ENCODE measurements at regions not wholly inside any gene's neighbourhood (a gene's known extent, or its start where the extent isn't known, plus 50 kb on each side); places are given as distances from the start of the nearest gene placed in this dataset.
A peak's percentile ranks its signal among the peaks of the same experiment; 100 is the strongest.

DNA sequence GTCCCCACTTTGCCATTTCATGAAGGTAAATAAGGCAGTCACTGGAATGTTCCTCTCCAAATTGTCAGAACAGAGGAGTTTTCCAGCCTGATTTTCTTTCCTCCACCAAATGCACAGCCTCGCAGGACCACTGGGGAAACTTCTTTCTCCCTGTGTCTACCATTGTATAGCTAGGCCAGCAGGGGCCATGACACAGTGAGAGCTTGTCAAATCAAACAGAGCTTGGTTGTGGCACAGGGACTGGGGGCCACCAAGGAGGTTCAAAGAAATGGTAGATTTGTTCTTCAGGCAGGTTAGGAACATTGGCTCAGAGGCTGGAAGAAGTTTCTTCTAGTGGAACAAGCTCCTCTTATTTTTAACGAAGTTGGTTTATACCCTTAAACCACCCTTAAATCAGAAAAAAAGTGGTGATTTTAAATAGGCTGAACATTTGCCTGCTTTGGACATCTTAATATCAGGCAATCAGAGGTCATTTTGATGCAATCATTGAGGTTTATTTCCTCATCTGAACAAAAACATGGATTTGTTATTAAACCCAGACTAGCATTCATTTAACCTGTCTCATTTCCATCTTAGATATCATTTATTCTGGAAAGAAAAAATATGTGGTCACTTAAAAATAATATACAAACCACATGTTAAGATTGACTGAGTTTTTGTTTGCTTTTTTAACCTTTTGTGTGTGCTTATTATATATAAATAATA lies 105.6 kb downstream of the GTPBP8 start:
- no peak overlapping the region for H3K4me3 ChIP-seq (ENCODE audit: low read depth, low read length)
- no peaks in the 10 kb centered on the region for H3K36me3 ChIP-seq (ENCODE audit: control insufficient read depth, insufficient read depth, low read length)
- 0 out of 2 replicates have a peak, but pooled peaks cover 9% of the 10 kb centered on the region for H3K4me1 ChIP-seq (ENCODE audit: control insufficient read depth, insufficient read depth, low read length)
- no peaks in the 10 kb centered on the region for H3K9me3 ChIP-seq (ENCODE audit: control insufficient read depth, insufficient read depth, low read length)
- H3K27ac ChIP-seq (ENCODE audit: low read depth, low read length): no peak overlapping the region
- no peak overlapping the region for H3K9ac ChIP-seq (ENCODE audit: low read depth, low read length)
- no peaks in the 10 kb centered on the region for H3K27me3 ChIP-seq (ENCODE audit: control insufficient read depth, insufficient read depth, low read length)

DNA sequence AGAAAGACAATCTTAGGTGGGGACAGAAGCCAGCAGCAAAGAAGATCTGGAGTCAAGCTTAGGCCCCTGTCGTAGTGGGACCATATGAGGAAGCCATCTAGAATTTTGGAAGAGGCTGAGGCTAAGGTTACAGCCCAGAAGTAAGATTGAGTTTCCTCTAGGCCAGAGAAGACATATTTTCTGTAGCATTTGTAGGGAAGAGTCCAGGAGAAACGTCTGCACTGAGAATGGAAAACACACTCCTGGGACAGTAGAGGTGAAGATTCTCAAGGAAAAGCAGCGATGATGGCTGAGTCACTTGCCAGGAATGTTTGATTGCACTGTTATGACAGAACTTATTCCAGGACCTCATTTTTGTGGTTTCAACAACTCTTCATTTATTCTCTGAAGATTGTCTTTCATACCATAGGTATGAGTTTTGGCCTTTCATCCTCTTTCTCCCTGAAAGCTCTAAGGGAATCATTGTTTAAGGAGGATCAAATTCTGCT lies 107.2 kb downstream of the GTPBP8 start:
- H3K36me3 ChIP-seq (ENCODE audit: control insufficient read depth, insufficient read depth, low read length): no peaks in the 10 kb centered on the region
- H3K4me3 ChIP-seq (ENCODE audit: low read depth, low read length): no peak overlapping the region
- no peaks in the 10 kb centered on the region for H3K27me3 ChIP-seq (ENCODE audit: control insufficient read depth, insufficient read depth, low read length)
- H3K9ac ChIP-seq (ENCODE audit: low read depth, low read length): no peak overlapping the region
- H3K4me1 ChIP-seq (ENCODE audit: control insufficient read depth, insufficient read depth, low read length): 0 out of 2 replicates have a peak, but pooled peaks cover 10% of the 10 kb centered on the region
- H3K27ac ChIP-seq (ENCODE audit: low read depth, low read length): no peak overlapping the region
- no peaks in the 10 kb centered on the region for H3K9me3 ChIP-seq (ENCODE audit: control insufficient read depth, insufficient read depth, low read length)

- Histone ChIP-seq H3K9ac (ENCODE audit: low read depth, low read length) (no peak overlapping the region), H3K9me3 (ENCODE audit: control insufficient read depth, insufficient read depth, low read length) (no peaks in the 10 kb centered on the region), H3K27me3 (ENCODE audit: control insufficient read depth, insufficient read depth, low read length) (no peaks in the 10 kb centered on the region), H3K4me3 (ENCODE audit: low read depth, low read length) (no peak overlapping the region), H3K36me3 (ENCODE audit: control insufficient read depth, insufficient read depth, low read length) (no peaks in the 10 kb centered on the region), H3K4me1 (ENCODE audit: control insufficient read depth, insufficient read depth, low read length) (peaks cover 21% of the 10 kb centered on the region), H3K27ac (ENCODE audit: low read depth, low read length) (no peak overlapping the region)
These were observed 109.3 kb downstream of the GTPBP8 start for GRCh38 chr3:113100063-113100462.

DNA sequence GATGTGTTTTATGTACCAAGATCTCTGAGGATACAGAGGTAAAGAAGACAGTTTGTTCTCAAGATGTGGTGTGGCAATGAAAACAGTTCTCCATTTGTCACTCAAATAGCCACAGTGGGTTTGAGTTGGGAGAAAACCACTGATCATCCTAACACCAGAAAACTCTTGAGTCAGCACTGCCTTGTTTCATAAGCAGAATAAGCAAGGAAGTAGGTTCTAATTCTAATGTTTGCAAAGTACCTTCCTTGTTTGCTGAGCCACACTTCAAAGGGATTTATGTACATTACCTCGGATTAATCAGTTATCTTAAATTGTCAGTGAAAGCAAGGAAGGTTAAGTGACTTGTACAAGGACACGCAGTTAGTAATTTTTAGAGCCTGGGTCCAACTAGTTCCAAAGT lies 107.8 kb upstream of the BOC start:
- Histone ChIP-seq H3K4me3 (ENCODE audit: low read depth, low read length) (no peak overlapping the region), H3K36me3 (ENCODE audit: control insufficient read depth, insufficient read depth, low read length) (no peaks in the 10 kb centered on the region), H3K27me3 (ENCODE audit: control insufficient read depth, insufficient read depth, low read length) (no peaks in the 10 kb centered on the region), H3K27ac (ENCODE audit: low read depth, low read length) (no peak overlapping the region), H3K9me3 (ENCODE audit: control insufficient read depth, insufficient read depth, low read length) (no peaks in the 10 kb centered on the region), H3K9ac (ENCODE audit: low read depth, low read length) (no peak overlapping the region), H3K4me1 (ENCODE audit: control insufficient read depth, insufficient read depth, low read length) (peaks cover 36% of the 10 kb centered on the region)

GRCh38 chr3:113104357-113105092 lies 106.8 kb upstream of the BOC start:
- Histone ChIP-seq H3K4me1 (ENCODE audit: control insufficient read depth, insufficient read depth, low read length) (peaks cover 36% of the 10 kb centered on the region), H3K27ac (ENCODE audit: low read depth, low read length) (peak overlapping the region; percentile 93), H3K9me3 (ENCODE audit: control insufficient read depth, insufficient read depth, low read length) (no peaks in the 10 kb centered on the region), H3K9ac (ENCODE audit: low read depth, low read length) (0 out of 2 replicates have a peak overlapping the region, but pooled peaks have one; percentile 31), H3K36me3 (ENCODE audit: control insufficient read depth, insufficient read depth, low read length) (no peaks in the 10 kb centered on the region), H3K4me3 (ENCODE audit: low read depth, low read length) (peak overlapping the region; percentile 10; the same call in 1 of the 2 replicates), H3K27me3 (ENCODE audit: control insufficient read depth, insufficient read depth, low read length) (no peaks in the 10 kb centered on the region)

DNA sequence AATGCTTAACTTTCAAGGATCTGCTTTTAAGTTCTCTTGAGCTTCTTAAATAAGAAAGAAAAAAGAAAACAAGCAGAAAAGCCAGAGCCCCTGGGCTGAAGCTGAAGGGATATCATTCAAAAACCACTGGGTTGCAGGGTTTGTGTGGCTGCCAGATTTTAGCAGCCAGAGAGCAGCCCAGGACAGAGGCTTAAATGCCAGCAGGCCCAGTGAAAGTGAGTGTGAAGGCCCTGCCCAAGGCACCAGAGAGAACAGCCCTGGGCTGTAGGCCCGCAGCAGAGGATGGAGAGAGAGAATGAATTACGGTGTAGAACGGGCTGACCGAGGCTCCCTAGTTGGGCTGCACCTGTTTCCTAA lies 106.3 kb upstream of the BOC start:
- no peaks in the 10 kb centered on the region for H3K27me3 ChIP-seq (ENCODE audit: control insufficient read depth, insufficient read depth, low read length)
- no peak overlapping the region for H3K4me3 ChIP-seq (ENCODE audit: low read depth, low read length)
- no peaks in the 10 kb centered on the region for H3K36me3 ChIP-seq (ENCODE audit: control insufficient read depth, insufficient read depth, low read length)
- no peaks in the 10 kb centered on the region for H3K9me3 ChIP-seq (ENCODE audit: control insufficient read depth, insufficient read depth, low read length)
- peaks cover 36% of the 10 kb centered on the region for H3K4me1 ChIP-seq (ENCODE audit: control insufficient read depth, insufficient read depth, low read length)
- 0 out of 2 replicates have a peak overlapping the region, but pooled peaks have one; percentile 31 for H3K9ac ChIP-seq (ENCODE audit: low read depth, low read length)
- H3K27ac ChIP-seq (ENCODE audit: low read depth, low read length): peak overlapping the region; percentile 93

DNA sequence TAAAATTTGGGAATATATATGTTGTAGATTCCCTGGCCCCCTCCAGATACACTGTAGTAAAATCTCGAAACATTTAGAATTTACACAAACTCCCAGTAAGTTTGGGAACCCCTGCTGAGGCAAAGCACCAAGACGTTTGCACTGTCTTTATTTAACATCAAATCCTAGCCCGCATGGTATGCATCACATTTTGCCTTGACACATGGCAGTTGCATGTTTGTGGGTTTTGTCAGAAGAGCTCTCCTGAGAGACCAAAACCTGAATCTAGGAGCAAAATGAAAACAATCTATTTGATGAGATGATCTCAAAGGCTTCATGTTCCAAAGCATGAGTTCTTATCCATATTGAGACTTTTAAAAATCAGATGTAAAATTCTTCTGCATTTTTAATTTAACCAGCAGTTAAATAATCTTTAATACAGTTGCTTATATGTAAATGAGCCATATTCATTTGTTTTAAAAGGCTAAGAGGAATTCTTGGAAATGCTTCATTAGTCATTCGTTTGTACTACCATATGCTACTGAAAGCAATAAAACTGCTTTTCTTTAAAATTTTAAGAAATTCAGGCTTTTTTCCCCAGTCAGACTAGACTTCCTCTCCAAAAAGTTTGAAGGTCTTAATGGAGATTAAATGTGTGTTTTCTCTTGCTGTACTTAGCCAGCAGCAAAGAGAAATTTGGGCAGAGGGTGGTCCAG lies 105.2 kb upstream of the BOC start:
- Histone ChIP-seq H3K9me3 (ENCODE audit: control insufficient read depth, insufficient read depth, low read length) (no peaks in the 10 kb centered on the region), H3K4me3 (ENCODE audit: low read depth, low read length) (no peak overlapping the region), H3K27me3 (ENCODE audit: control insufficient read depth, insufficient read depth, low read length) (no peaks in the 10 kb centered on the region), H3K36me3 (ENCODE audit: control insufficient read depth, insufficient read depth, low read length) (no peaks in the 10 kb centered on the region), H3K27ac (ENCODE audit: low read depth, low read length) (peak overlapping the region; percentile 93), H3K9ac (ENCODE audit: low read depth, low read length) (no peak overlapping the region), H3K4me1 (ENCODE audit: control insufficient read depth, insufficient read depth, low read length) (peaks cover 36% of the 10 kb centered on the region)

GRCh38 chr3:113110267-113110666 lies 101.1 kb upstream of the BOC start:
- no peak overlapping the region for H3K4me3 ChIP-seq (ENCODE audit: low read depth, low read length)
- no peaks in the 10 kb centered on the region for H3K9me3 ChIP-seq (ENCODE audit: control insufficient read depth, insufficient read depth, low read length)
- peaks cover 21% of the 10 kb centered on the region for H3K4me1 ChIP-seq (ENCODE audit: control insufficient read depth, insufficient read depth, low read length)
- no peaks in the 10 kb centered on the region for H3K27me3 ChIP-seq (ENCODE audit: control insufficient read depth, insufficient read depth, low read length)
- H3K27ac ChIP-seq (ENCODE audit: low read depth, low read length): no peak overlapping the region
- no peak overlapping the region for H3K9ac ChIP-seq (ENCODE audit: low read depth, low read length)
- no peaks in the 10 kb centered on the region for H3K36me3 ChIP-seq (ENCODE audit: control insufficient read depth, insufficient read depth, low read length)

DNA sequence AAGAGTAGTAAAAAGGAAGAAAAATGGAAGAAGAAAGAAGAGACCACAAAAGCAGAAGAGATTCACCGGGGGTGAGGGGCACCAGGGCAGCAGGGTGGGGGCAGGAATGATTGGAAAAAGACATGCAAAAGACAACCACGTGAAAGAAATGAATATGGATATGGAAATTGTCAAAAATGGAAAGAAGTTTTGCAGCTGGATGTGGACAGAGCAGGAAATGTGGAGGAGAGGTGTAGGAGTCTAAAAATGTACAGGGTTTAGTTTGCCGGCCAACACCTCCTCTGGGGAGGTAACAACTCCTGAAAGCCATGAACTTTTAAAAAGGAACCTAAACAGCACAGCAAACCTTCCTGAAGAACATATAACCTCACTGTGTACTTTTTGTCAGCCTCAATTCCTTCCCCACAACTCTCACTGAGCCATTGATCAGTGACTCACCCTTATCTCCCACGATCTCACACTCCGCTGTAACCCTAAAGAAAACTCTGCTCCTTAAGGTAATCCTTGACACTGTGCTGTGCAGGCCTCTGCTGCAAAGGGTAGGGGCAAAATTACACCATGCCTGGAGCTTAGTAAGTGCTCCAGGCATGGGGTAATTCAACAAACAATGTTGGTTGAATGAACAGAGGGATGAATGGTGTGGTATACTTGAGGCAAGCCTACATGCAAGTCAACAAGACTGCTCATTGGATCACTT lies 100.2 kb upstream of the BOC start:
- Histone ChIP-seq H3K4me1 (ENCODE audit: control insufficient read depth, insufficient read depth, low read length) (peaks cover 12% of the 10 kb centered on the region), H3K9me3 (ENCODE audit: control insufficient read depth, insufficient read depth, low read length) (no peaks in the 10 kb centered on the region), H3K36me3 (ENCODE audit: control insufficient read depth, insufficient read depth, low read length) (no peaks in the 10 kb centered on the region), H3K27ac (ENCODE audit: low read depth, low read length) (no peak overlapping the region), H3K27me3 (ENCODE audit: control insufficient read depth, insufficient read depth, low read length) (no peaks in the 10 kb centered on the region), H3K9ac (ENCODE audit: low read depth, low read length) (no peak overlapping the region), H3K4me3 (ENCODE audit: low read depth, low read length) (no peak overlapping the region)

GRCh38 chr3:113113361-113113760 lies 98.0 kb upstream of the BOC start:
- H3K9me3 ChIP-seq (ENCODE audit: control insufficient read depth, insufficient read depth, low read length): no peaks in the 10 kb centered on the region
- H3K36me3 ChIP-seq (ENCODE audit: control insufficient read depth, insufficient read depth, low read length): no peaks in the 10 kb centered on the region
- no peak overlapping the region for H3K27ac ChIP-seq (ENCODE audit: low read depth, low read length)
- no peak overlapping the region for H3K4me3 ChIP-seq (ENCODE audit: low read depth, low read length)
- no peak overlapping the region for H3K9ac ChIP-seq (ENCODE audit: low read depth, low read length)
- no peaks in the 10 kb centered on the region for H3K27me3 ChIP-seq (ENCODE audit: control insufficient read depth, insufficient read depth, low read length)
- H3K4me1 ChIP-seq (ENCODE audit: control insufficient read depth, insufficient read depth, low read length): peaks cover 7% of the 10 kb centered on the region
